ENCODE measurements at regions not wholly inside any gene's neighbourhood (a gene's known extent, or its start where the extent isn't known, plus 50 kb on each side); places are given as distances from the start of the nearest gene placed in this dataset.

DNA sequence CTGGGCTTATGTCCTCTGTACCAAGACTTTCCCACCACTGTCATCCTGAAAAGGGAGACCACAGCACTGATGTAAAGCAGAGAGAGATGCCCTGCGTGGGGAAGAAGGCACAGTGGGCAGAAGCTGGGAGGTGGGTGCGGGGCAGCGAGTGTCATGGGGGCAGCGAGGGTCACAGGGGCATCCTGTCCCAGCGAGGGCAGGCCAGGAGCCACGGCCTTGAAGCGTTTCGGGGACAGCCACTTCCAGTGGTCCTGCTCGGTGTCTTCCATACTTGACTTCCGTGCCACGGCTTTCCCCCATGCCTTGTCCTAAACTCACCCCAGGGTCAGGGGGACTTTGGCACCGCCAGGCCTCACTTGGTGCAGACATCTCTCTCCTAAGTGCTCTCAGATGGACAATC lies 1121.3 kb downstream of the TBC1D22A start:
- TF ChIP-seq ZNF8 (CRISPR knock-in tag; IDR thresholded peaks at IDR 0.05) = no peak
- TF ChIP-seq ESRRG (CRISPR knock-in tag; IDR thresholded peaks at IDR 0.05) = no peak
- TF ChIP-seq RARB (CRISPR knock-in tag; IDR thresholded peaks at IDR 0.05) = no peak
- TF ChIP-seq ISL1 (CRISPR knock-in tag; IDR thresholded peaks at IDR 0.05) = no peak
- TF ChIP-seq TOX (CRISPR knock-in tag; IDR thresholded peaks at IDR 0.05; ENCODE audit: borderline replicate concordance) = no peak
- no peak for TF ChIP-seq ZC3H10 (CRISPR knock-in tag; IDR thresholded peaks at IDR 0.05)

Measured in SK-N-SH treated with all-trans-retinoic acid at 6 μM for 48 hours (cell line).